Progenitor cell of endocrine pancreas (in vitro differentiated cells): ENCODE measurements at regions not wholly inside any gene's neighbourhood (a gene's known extent, or its start where the extent isn't known, plus 50 kb on each side); places are given as distances from the start of the nearest gene placed in this dataset.

Experiments used
- DNase-seq: peaks from one replicate; pipeline ENCODE4 v3.0.0; 2021; ENCODE audit warnings: low spot score; ENCODE audit not compliant: unreplicated experiment
- H3K27ac Mint-ChIP-seq: 2 replicates; pipeline ENCODE4 v1.8.0; 2021; ENCODE audit warnings: mild to moderate bottlenecking, moderate library complexity, mixed read lengths
- H3K27me3 Mint-ChIP-seq: 2 replicates; pipeline ENCODE4 v1.8.0; 2021; ENCODE audit warnings: mixed read lengths
- H3K36me3 Mint-ChIP-seq: 2 replicates; pipeline ENCODE4 v1.8.0; 2022; ENCODE audit warnings: mixed read lengths; ENCODE audit not compliant: insufficient read depth
- H3K4me1 Mint-ChIP-seq: 2 replicates; pipeline ENCODE4 v1.8.0; 2021; ENCODE audit warnings: low read depth, mixed read lengths
- H3K4me3 Mint-ChIP-seq: 2 replicates; pipeline ENCODE4 v1.8.0; 2021; ENCODE audit warnings: low read depth, mild to moderate bottlenecking, moderate library complexity, mixed read lengths
- H3K9me3 Mint-ChIP-seq: 2 replicates; pipeline ENCODE4 v1.8.0; 2021; ENCODE audit warnings: low read depth, mixed read lengths
- TF ChIP-seq, protein P1 (sequence below): fragments of 200-600 bp; sonication (generic); IDR thresholded peaks from one replicate; pipeline ENCODE4 v1.5.0; 2021; ENCODE audit warnings: antibody characterized with exemption, mild to moderate bottlenecking; ENCODE audit not compliant: unreplicated experiment

DNA sequence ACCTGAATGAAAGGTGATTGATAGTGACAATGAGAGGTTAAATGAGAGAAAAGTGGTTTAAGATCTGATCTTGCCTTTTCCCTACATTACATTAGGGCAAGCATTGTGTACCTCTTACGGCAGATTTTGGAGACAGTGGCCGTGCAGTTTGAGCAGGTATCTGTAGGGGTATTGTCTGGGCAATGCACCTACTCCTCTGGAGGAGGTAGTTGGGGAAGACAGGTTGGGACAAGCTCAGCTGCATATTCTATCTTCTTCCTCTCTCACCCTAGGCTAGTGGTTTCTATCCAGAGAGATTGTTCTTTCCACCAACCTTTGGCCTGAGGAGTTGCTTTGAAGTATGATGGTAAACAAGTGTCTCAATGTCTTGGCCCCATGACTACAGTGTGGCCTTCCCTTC, 323.2 kb downstream of the CYP26B1 start:
- H3K4me3 Mint-ChIP-seq = no peak overlapping the region
- TF ChIP-seq, protein P1, sequence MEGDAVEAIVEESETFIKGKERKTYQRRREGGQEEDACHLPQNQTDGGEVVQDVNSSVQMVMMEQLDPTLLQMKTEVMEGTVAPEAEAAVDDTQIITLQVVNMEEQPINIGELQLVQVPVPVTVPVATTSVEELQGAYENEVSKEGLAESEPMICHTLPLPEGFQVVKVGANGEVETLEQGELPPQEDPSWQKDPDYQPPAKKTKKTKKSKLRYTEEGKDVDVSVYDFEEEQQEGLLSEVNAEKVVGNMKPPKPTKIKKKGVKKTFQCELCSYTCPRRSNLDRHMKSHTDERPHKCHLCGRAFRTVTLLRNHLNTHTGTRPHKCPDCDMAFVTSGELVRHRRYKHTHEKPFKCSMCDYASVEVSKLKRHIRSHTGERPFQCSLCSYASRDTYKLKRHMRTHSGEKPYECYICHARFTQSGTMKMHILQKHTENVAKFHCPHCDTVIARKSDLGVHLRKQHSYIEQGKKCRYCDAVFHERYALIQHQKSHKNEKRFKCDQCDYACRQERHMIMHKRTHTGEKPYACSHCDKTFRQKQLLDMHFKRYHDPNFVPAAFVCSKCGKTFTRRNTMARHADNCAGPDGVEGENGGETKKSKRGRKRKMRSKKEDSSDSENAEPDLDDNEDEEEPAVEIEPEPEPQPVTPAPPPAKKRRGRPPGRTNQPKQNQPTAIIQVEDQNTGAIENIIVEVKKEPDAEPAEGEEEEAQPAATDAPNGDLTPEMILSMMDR = no peak
- H3K4me1 Mint-ChIP-seq = peaks cover 4% of the 10 kb centered on the region
- DNase-seq = no peak
- no peaks in the 10 kb centered on the region for H3K36me3 Mint-ChIP-seq
- H3K9me3 Mint-ChIP-seq = peaks cover 10% of the 10 kb centered on the region
- no peak overlapping the region for H3K27ac Mint-ChIP-seq
- peaks cover 3% of the 10 kb centered on the region for H3K27me3 Mint-ChIP-seq

DNA sequence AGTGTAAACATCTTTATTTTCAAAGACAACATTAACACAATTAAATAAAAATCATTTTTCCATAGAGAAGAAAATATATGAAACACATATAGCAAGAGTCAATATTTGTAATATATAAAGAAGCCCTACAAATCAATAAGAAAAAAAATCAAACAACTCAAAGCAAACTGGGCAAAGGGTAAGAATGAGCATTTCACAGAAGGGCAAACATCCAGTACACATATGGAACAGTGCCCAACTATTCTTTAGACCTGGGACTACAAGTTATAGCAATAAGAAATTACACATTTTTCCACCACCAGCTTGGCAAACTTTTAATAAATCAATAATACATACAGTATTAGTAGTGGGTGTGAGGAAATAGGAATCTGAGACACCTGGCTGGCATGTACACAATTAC, 324.1 kb downstream of the CYP26B1 start:
- TF ChIP-seq, protein P1 = no peak
- Mint-ChIP-seq H3K36me3 (no peaks in the 10 kb centered on the region), H3K4me3 (no peak overlapping the region), H3K27me3 (peaks cover 3% of the 10 kb centered on the region), H3K4me1 (peaks cover 4% of the 10 kb centered on the region), H3K9me3 (peaks cover 10% of the 10 kb centered on the region), H3K27ac (no peak overlapping the region)
- DNase-seq = no peak

GRCh38 chr2:71822463-71822862, 325.2 kb downstream of the CYP26B1 start:
- Mint-ChIP-seq H3K27ac (no peak overlapping the region), H3K27me3 (peaks cover 6% of the 10 kb centered on the region), H3K36me3 (no peaks in the 10 kb centered on the region), H3K9me3 (peaks cover 10% of the 10 kb centered on the region), H3K4me1 (peaks cover 4% of the 10 kb centered on the region), H3K4me3 (no peak overlapping the region)
- DNase-seq = no peak
- TF ChIP-seq, protein P1 = no peak

- no peak for DNase-seq
- TF ChIP-seq, protein P1 = no peak
- Mint-ChIP-seq H3K36me3 (no peaks in the 10 kb centered on the region), H3K27ac (no peak overlapping the region), H3K4me3 (no peak overlapping the region), H3K27me3 (peaks cover 9% of the 10 kb centered on the region), H3K4me1 (peaks cover 4% of the 10 kb centered on the region), H3K9me3 (peaks cover 10% of the 10 kb centered on the region)
Observed at GRCh38 chr2:71821856-71822255, 325.8 kb downstream of the CYP26B1 start.

DNA sequence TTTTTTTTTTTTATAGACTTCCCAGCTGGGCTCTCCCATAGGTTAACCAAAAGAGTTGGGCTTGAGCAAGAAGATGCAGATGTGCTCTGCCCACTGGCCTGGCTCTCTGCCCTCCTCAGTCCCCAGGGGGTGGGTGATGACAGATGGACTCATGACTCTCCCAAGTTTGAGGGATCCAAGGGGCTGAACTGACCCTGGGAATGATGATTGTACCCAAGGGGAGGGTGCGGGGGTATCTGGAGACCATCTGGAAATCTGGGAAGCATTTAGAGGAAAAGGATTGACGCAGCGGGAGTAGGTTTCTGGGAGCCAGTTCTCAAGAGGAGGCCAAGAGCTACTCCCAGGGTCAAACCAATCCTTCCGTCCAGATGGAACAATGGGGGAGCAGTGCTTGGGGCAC, 330.8 kb downstream of the CYP26B1 start:
- Mint-ChIP-seq H3K4me3 (no peak overlapping the region), H3K36me3 (no peaks in the 10 kb centered on the region), H3K27me3 (peaks cover 10% of the 10 kb centered on the region), H3K27ac (no peak overlapping the region), H3K4me1 (peaks cover 6% of the 10 kb centered on the region), H3K9me3 (no peaks in the 10 kb centered on the region)
- no peak for DNase-seq
- TF ChIP-seq, protein P1 = no peak
